PC-3 (cell line): ENCODE measurements at regions not wholly inside any gene's neighbourhood (a gene's known extent, or its start where the extent isn't known, plus 50 kb on each side); places are given as distances from the start of the nearest gene placed in this dataset.

ENCODE experiments used
- ATAC-seq: fragments of 200-7000 bp; cut with Tn5 transposase; 2 replicates; pipeline ENCODE4 v1.9.1; 2020; ENCODE audit warnings: mild to moderate bottlenecking, moderate library complexity
- BruUV-seq: library from RNA; stranded (reverse); fragments of 400-500 nt; replicated peaks from 2 replicates; lab custom pipeline; 2021; lab: Mats Ljungman, UMichigan
- CTCF ChIA-PET: fragments of 300-600 bp; sonication (Branson Sonifier 250); formaldehyde crosslinking; loops from one replicate; lab custom pipeline; 2022; ENCODE audit warnings: antibody characterized with exemption; lab: Charles Lee
- POLR2A ChIA-PET: fragments of 300-600 bp; sonication (Branson Sonifier 250); formaldehyde crosslinking; loops from one replicate; lab custom pipeline; 2022; ENCODE audit warnings: antibody characterized with exemption; ENCODE audit not compliant: unreplicated experiment; lab: Charles Lee
- DNase-seq: peaks from one replicate; pipeline ENCODE4 v3.0.0-alpha.2; 2015
- H2AFZ ChIP-seq: fragments of 300-600 bp; sonication (generic); 2 replicates; pipeline ENCODE4 v1.6.0; 2016; ENCODE audit warnings: antibody characterized with exemption, low read length
- H3F3A ChIP-seq: fragments of 300-600 bp; sonication (generic); one replicate; pipeline ENCODE4 v1.6.0; 2017; ENCODE audit warnings: antibody characterized with exemption, low read length, control low read depth, mild to moderate bottlenecking; ENCODE audit not compliant: unreplicated experiment
- H3K27ac ChIP-seq: fragments of 300-600 bp; sonication (generic); 2 replicates; pipeline ENCODE4 v1.5.1; 2016; ENCODE audit warnings: mild to moderate bottlenecking, low read length
- H3K27me3 ChIP-seq: fragments of 300-600 bp; sonication (generic); 2 replicates; pipeline ENCODE4 v1.6.1; 2016; ENCODE audit warnings: low read length, mixed read lengths
- H3K36me3 ChIP-seq: fragments of 300-600 bp; sonication (generic); 2 replicates; pipeline ENCODE4 v1.6.1; 2016; ENCODE audit warnings: low read depth, mixed run types, low read length, mixed read lengths
- H3K4me1 ChIP-seq: fragments of 300-600 bp; sonication (generic); 2 replicates; pipeline ENCODE4 v1.5.1; 2016; ENCODE audit warnings: low read length; ENCODE audit not compliant: insufficient read depth
- H3K4me2 ChIP-seq: fragments of 300-600 bp; sonication (generic); 2 replicates; pipeline ENCODE4 v1.6.0; 2016; ENCODE audit warnings: low read length
- H3K4me3 ChIP-seq: fragments of 300-600 bp; sonication (generic); 2 replicates; pipeline ENCODE4 v1.5.1; 2016; ENCODE audit warnings: mild to moderate bottlenecking, low read length, mixed read lengths
- H3K79me2 ChIP-seq: fragments of 300-600 bp; sonication (generic); 2 replicates; pipeline ENCODE4 v1.6.1; 2017; ENCODE audit warnings: low read length, mixed read lengths
- H3K9ac ChIP-seq: fragments of 300-600 bp; sonication (generic); 2 replicates; pipeline ENCODE4 v1.6.0; 2016; ENCODE audit warnings: mild to moderate bottlenecking, low read length
- H3K9me2 ChIP-seq: fragments of 300-600 bp; sonication (generic); replicated peaks from 2 replicates; pipeline ENCODE4 v1.6.1; 2016; ENCODE audit warnings: mixed run types, low read length, mixed read lengths
- H3K9me3 ChIP-seq: fragments of 300-600 bp; sonication (generic); 2 replicates; pipeline ENCODE4 v1.6.1; 2016; ENCODE audit warnings: low read length, mixed read lengths
- H4K20me1 ChIP-seq: fragments of 300-600 bp; sonication (generic); 2 replicates; pipeline ENCODE4 v1.6.1; 2016; ENCODE audit warnings: low read length, mixed read lengths
- EZH2 ChIP-seq: fragments of 300-600 bp; sonication (generic); IDR thresholded peaks from one replicate; pipeline ENCODE4 v1.6.1; 2017; ENCODE audit warnings: antibody characterized with exemption, mild to moderate bottlenecking, low read length; ENCODE audit not compliant: unreplicated experiment
- EZH2phosphoT487 ChIP-seq: fragments of 300-600 bp; sonication (generic); IDR thresholded peaks from 2 replicates; pipeline ENCODE4 v1.6.1; 2018; ENCODE audit warnings: mild to moderate bottlenecking, antibody characterized with exemption, low read length, borderline replicate concordance
- intact Hi-C: fragments of 100-400 bp; cut with micrococcal nuclease; formaldehyde crosslinking; loops from 2 replicates; pipeline ENCODE4 v1.9.0; 2023
- TF ChIP-seq, protein P1 (sequence below): fragments of 300-600 bp; sonication (generic); conservative IDR thresholded peaks from 2 replicates; pipeline ENCODE4 v1.5.1; 2017; ENCODE audit warnings: antibody characterized with exemption, low read depth, mild to moderate bottlenecking, low read length

DNA sequence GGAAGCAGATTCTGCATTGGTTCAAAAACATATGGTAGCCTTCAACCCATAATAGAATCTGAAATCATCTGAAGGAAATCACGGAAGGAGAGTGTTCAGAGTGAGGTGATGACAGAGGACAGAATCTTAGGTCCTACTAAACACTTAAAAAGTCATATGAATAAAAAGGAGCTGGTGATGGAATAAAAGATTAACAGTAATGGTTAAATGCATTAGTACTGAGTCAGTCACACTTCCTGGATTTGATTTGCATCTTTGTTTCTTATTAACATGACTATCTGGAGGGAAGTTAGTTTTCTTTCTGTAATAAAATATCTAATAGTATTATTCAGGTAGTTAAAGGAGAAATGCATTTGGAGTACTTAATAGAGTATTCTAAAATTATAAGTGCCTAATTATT is 296.3 kb upstream of the ATXN7L3B start:
- ChIA-PET CTCF (no interaction called here), POLR2A (interaction anchor here (0.7 kb wide), 1 partner anchor 16 kb away, joined by 3 read pairs; no protein-coding TSS in a partner anchor)
- H3K9me2 ChIP-seq = no peaks in the 10 kb centered on the region
- H3K27me3 ChIP-seq = no peaks in the 10 kb centered on the region
- no peak overlapping the region for H3K9ac ChIP-seq
- H2AFZ ChIP-seq = no peak overlapping the region
- H3K9me3 ChIP-seq = no peaks in the 10 kb centered on the region
- no peak overlapping the region for H3K4me3 ChIP-seq
- no peaks in the 10 kb centered on the region for H3K36me3 ChIP-seq
- TF ChIP-seq EZH2 (no peak), EZH2phosphoT487 (no peak)
- TF ChIP-seq, protein P1, sequence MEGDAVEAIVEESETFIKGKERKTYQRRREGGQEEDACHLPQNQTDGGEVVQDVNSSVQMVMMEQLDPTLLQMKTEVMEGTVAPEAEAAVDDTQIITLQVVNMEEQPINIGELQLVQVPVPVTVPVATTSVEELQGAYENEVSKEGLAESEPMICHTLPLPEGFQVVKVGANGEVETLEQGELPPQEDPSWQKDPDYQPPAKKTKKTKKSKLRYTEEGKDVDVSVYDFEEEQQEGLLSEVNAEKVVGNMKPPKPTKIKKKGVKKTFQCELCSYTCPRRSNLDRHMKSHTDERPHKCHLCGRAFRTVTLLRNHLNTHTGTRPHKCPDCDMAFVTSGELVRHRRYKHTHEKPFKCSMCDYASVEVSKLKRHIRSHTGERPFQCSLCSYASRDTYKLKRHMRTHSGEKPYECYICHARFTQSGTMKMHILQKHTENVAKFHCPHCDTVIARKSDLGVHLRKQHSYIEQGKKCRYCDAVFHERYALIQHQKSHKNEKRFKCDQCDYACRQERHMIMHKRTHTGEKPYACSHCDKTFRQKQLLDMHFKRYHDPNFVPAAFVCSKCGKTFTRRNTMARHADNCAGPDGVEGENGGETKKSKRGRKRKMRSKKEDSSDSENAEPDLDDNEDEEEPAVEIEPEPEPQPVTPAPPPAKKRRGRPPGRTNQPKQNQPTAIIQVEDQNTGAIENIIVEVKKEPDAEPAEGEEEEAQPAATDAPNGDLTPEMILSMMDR = no peak
- no peaks in the 10 kb centered on the region for H3F3A ChIP-seq
- no peaks in the 10 kb centered on the region for H3K79me2 ChIP-seq
- H4K20me1 ChIP-seq = no peaks in the 10 kb centered on the region
- no TSS peak for BruUV-seq
- H3K4me2 ChIP-seq = no peak overlapping the region
- no peak overlapping the region for H3K27ac ChIP-seq
- ATAC-seq (no peak), DNase-seq (no peak)
- no peaks in the 10 kb centered on the region for H3K4me1 ChIP-seq
- intact Hi-C loops = no loop called here

DNA sequence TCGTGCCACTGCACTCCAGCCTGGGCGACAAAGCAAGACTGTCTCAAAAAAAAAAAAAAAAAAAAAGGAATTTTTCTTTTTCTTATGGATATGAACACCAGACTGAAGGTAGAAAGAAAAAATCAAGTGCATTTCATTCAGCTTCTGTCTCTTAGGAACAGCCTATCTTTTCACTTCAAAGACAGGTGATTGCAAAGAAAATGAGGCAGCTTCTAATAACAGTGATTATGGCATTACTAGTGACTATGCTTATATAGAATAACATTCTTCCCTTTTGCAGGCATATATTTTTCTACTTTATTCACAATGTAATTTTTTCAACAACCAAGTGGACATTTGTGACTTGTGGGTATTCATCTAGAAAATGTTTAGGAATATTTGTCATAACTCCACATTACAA is 295.5 kb upstream of the ATXN7L3B start:
- no peaks in the 10 kb centered on the region for H4K20me1 ChIP-seq
- no peaks in the 10 kb centered on the region for H3K79me2 ChIP-seq
- no TSS peak for BruUV-seq
- H3K27ac ChIP-seq = no peak overlapping the region
- ATAC-seq (no peak), DNase-seq (no peak)
- H3F3A ChIP-seq = no peaks in the 10 kb centered on the region
- CTCF ChIA-PET = no interaction called here
- no peak overlapping the region for H3K4me3 ChIP-seq
- no peak overlapping the region for H3K4me2 ChIP-seq
- H3K9ac ChIP-seq = no peak overlapping the region
- no peaks in the 10 kb centered on the region for H3K4me1 ChIP-seq
- H3K27me3 ChIP-seq = no peaks in the 10 kb centered on the region
- no peaks in the 10 kb centered on the region for H3K36me3 ChIP-seq
- H2AFZ ChIP-seq = no peak overlapping the region
- TF ChIP-seq, protein P1 = no peak
- TF ChIP-seq EZH2 (no peak), EZH2phosphoT487 (no peak)
- H3K9me3 ChIP-seq = no peaks in the 10 kb centered on the region
- intact Hi-C loops = no loop called here
- POLR2A ChIA-PET = no interaction called here
- H3K9me2 ChIP-seq = no peaks in the 10 kb centered on the region

DNA sequence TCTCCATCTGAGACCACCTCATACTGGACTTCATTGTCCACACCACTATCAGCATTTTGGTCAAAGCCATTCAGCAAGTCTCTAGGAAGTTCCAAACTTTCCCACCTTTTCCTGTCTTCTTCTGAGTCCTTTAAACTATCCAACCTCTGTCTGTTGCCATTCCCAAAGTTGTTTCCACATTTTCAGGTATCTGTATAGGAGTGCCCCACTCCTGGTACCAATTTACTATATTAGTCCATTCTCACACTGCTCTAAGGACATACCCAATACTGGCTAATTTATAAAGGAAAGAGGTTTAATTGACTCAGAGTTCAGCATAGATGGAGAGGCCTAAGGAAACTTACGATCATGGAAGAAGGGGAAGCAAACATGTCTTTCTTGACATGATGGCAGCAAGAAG is 292.2 kb upstream of the ATXN7L3B start:
- no peaks in the 10 kb centered on the region for H3K9me3 ChIP-seq
- TF ChIP-seq EZH2phosphoT487 (no peak), EZH2 (no peak)
- TF ChIP-seq, protein P1 = no peak
- H3K79me2 ChIP-seq = no peaks in the 10 kb centered on the region
- ChIA-PET POLR2A (interaction anchor here (0.6 kb wide), 1 partner anchor 101 kb away, joined by 11 read pairs; no protein-coding TSS in a partner anchor), CTCF (no interaction called here)
- H3K9ac ChIP-seq = no peak overlapping the region
- intact Hi-C loops = no loop called here
- no peak overlapping the region for H3K4me3 ChIP-seq
- ATAC-seq (no peak), DNase-seq (no peak)
- H3K9me2 ChIP-seq = no peaks in the 10 kb centered on the region
- no peaks in the 10 kb centered on the region for H3F3A ChIP-seq
- H3K4me1 ChIP-seq = no peaks in the 10 kb centered on the region
- no peaks in the 10 kb centered on the region for H3K27me3 ChIP-seq
- H4K20me1 ChIP-seq = no peaks in the 10 kb centered on the region
- no peaks in the 10 kb centered on the region for H3K36me3 ChIP-seq
- no TSS peak for BruUV-seq
- H3K27ac ChIP-seq = no peak overlapping the region
- no peak overlapping the region for H2AFZ ChIP-seq
- H3K4me2 ChIP-seq = no peak overlapping the region
